Panc1 (cell line): ENCODE measurements at regions not wholly inside any gene's neighbourhood (a gene's known extent, or its start where the extent isn't known, plus 50 kb on each side); places are given as distances from the start of the nearest gene placed in this dataset.
"Not testable (repeated sequence)": the region's sequence is repeated elsewhere in the genome, so short reads cannot be mapped to it uniquely, and the experiment has no call there.

ENCODE experiments used
- ATAC-seq: fragments of 200-7000 bp; cut with Tn5 transposase; 2 replicates; pipeline ENCODE4 v1.9.1; 2020; ENCODE audit warnings: mild to moderate bottlenecking, moderate library complexity
- BruUV-seq: library from RNA; stranded (reverse); fragments of 400-500 nt; replicated peaks from 2 replicates; lab custom pipeline; 2021; lab: Mats Ljungman, UMichigan
- CTCF ChIA-PET: fragments of 300-600 bp; sonication (Branson Sonifier 250); formaldehyde crosslinking; loops from one replicate; lab custom pipeline; 2022; ENCODE audit warnings: antibody characterized with exemption; lab: Charles Lee
- POLR2A ChIA-PET: fragments of 300-600 bp; sonication (Branson Sonifier 250); formaldehyde crosslinking; loops from one replicate; lab custom pipeline; 2022; ENCODE audit warnings: antibody characterized with exemption; lab: Charles Lee
- DNase-seq: peaks from one replicate; pipeline ENCODE4 v3.0.0-alpha.2; 2010; ENCODE audit warnings: low read depth, low spot score
- H3K27ac ChIP-seq: 2 replicates; pipeline ENCODE4 v1.5.1; 2011; ENCODE audit warnings: mild to moderate bottlenecking, low read length, inconsistent platforms
- H3K27me3 ChIP-seq: fragments of 200-500 bp; sonication (Bioruptor generic); 2 replicates; pipeline ENCODE4 v1.6.0; 2014; ENCODE audit warnings: low read length, inconsistent platforms; ENCODE audit not compliant: control insufficient read depth, insufficient read depth
- H3K36me3 ChIP-seq: fragments of 200-500 bp; sonication (Bioruptor generic); 2 replicates; pipeline ENCODE4 v1.5.1; 2014; ENCODE audit warnings: inconsistent platforms, mild to moderate bottlenecking, low read length, moderate library complexity; ENCODE audit not compliant: control insufficient read depth, insufficient read depth
- H3K4me1 ChIP-seq: 2 replicates; pipeline ENCODE4 v1.5.1; 2011; ENCODE audit warnings: inconsistent platforms, mild to moderate bottlenecking, low read length, moderate library complexity; ENCODE audit not compliant: control insufficient read depth, insufficient read depth
- H3K4me3 ChIP-seq, 2 experiments: 2 replicates each; pipeline ENCODE4 v1.5.1; 2011 to 2012; ENCODE audit warnings: low read depth in 2 of 2, low read length in 2 of 2, mild to moderate bottlenecking in 2 of 2, inconsistent platforms in 1 of 2, moderate library complexity in 1 of 2
- H3K9me3 ChIP-seq: fragments of 200-500 bp; sonication (Bioruptor generic); 2 replicates; pipeline ENCODE4 v1.5.1; 2014; ENCODE audit warnings: low read depth, mild to moderate bottlenecking, inconsistent platforms, low read length, moderate library complexity; ENCODE audit not compliant: control insufficient read depth, insufficient read depth
- POLR2AphosphoS5 ChIP-seq: IDR thresholded peaks from 2 replicates; pipeline ENCODE4 v1.6.1; 2012; ENCODE audit warnings: mild to moderate bottlenecking, low read depth, low read length, moderate library complexity
- SIN3A ChIP-seq: IDR thresholded peaks from 2 replicates; pipeline ENCODE4 v1.6.1; 2012; ENCODE audit warnings: low read depth, mild to moderate bottlenecking, low read length, moderate library complexity, borderline replicate concordance; ENCODE audit not compliant: insufficient read depth
- TCF7L2 ChIP-seq: IDR thresholded peaks from 2 replicates; pipeline ENCODE4 v1.6.1; 2011; ENCODE audit warnings: mild to moderate bottlenecking, low read depth, low read length, inconsistent platforms
- in situ Hi-C: cut with HindIII; loops from 2 replicates; pipeline ENCODE4 v1.10.0; 2016; ENCODE audit warnings: low sequenced_read_pairs, low pct_unique_long_range_greater_than_20kb
- intact Hi-C: fragments of 100-400 bp; cut with micrococcal nuclease; formaldehyde crosslinking; loops from one replicate; pipeline ENCODE4 v1.10.0; 2022; ENCODE audit not compliant: unreplicated experiment
- TF ChIP-seq, protein P1 (sequence below), 2 experiments: IDR thresholded peaks; 2 replicates each; pipeline ENCODE4 v1.6.1; 2011 to 2012; ENCODE audit warnings: low read depth in 2 of 2, control low read depth in 1 of 2, low read length in 1 of 2, mild to moderate bottlenecking in 1 of 2, moderate library complexity in 1 of 2; ENCODE audit not compliant: insufficient read depth in 1 of 2
- TF ChIP-seq, protein P2 (sequence below): fragments of 450-650 bp; IDR thresholded peaks from 2 replicates; pipeline ENCODE4 v1.5.1; 2017; ENCODE audit warnings: mild to moderate bottlenecking

DNA sequence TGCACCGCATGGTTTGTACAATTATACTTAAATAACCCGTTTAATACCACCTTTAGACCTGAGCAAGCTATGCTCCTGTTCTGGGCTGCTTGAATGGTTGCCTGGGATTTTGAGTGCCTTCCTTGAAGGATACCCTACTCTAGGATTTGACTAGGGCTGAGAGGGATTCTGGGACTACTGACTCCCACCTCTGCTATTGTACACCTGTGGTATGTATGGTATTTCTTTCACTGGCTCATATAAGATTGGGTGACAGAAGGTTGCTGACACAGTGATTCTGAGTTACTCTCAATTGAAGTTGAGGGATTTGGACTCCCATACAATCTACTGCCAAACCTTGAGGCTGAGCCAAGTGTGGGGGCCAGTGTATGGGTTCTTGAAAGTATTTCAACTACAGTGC is 494.4 kb upstream of the SEMA3D start:
- POLR2A ChIA-PET = no interaction called here

DNA sequence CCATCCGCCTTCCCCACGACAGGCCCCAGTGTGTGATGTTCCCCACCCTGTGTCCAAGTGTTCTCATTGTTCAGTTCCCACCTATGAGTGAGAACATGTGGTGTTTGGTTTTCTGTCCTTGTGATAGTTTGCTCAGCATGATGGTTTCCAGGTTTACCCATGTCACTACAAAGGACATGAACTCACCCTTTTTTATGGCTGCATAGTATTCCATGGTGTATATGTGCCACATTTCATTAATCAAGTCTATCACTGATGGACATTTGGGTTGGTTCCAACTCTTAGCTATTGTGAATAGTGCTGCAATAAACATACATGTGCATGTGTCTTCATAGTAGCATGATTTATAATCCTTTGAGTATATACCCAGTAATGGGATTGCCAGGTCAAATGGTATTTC is 488.2 kb upstream of the SEMA3D start:
- DNase-seq, H3K27ac ChIP-seq, H3K36me3 ChIP-seq, BruUV-seq, H3K4me1 ChIP-seq, ATAC-seq, H3K9me3 ChIP-seq, H3K4me3 ChIP-seq, in situ Hi-C loops, POLR2A ChIA-PET, CTCF ChIA-PET, intact Hi-C loops, H3K27me3 ChIP-seq: not testable (repeated sequence)

More for the DNA sequence above, 494.4 kb upstream of the SEMA3D start:
- H3K9me3 ChIP-seq = no peaks in the 10 kb centered on the region
- CTCF ChIA-PET = no interaction called here
- BruUV-seq = no TSS peak
- TF ChIP-seq POLR2AphosphoS5 = no peak
- TF ChIP-seq SIN3A = no peak
- TF ChIP-seq, protein P1, sequence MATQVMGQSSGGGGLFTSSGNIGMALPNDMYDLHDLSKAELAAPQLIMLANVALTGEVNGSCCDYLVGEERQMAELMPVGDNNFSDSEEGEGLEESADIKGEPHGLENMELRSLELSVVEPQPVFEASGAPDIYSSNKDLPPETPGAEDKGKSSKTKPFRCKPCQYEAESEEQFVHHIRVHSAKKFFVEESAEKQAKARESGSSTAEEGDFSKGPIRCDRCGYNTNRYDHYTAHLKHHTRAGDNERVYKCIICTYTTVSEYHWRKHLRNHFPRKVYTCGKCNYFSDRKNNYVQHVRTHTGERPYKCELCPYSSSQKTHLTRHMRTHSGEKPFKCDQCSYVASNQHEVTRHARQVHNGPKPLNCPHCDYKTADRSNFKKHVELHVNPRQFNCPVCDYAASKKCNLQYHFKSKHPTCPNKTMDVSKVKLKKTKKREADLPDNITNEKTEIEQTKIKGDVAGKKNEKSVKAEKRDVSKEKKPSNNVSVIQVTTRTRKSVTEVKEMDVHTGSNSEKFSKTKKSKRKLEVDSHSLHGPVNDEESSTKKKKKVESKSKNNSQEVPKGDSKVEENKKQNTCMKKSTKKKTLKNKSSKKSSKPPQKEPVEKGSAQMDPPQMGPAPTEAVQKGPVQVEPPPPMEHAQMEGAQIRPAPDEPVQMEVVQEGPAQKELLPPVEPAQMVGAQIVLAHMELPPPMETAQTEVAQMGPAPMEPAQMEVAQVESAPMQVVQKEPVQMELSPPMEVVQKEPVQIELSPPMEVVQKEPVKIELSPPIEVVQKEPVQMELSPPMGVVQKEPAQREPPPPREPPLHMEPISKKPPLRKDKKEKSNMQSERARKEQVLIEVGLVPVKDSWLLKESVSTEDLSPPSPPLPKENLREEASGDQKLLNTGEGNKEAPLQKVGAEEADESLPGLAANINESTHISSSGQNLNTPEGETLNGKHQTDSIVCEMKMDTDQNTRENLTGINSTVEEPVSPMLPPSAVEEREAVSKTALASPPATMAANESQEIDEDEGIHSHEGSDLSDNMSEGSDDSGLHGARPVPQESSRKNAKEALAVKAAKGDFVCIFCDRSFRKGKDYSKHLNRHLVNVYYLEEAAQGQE (IDR thresholded peaks at IDR 0.05; ENCODE audit: insufficient read depth in 1 of 2, low read depth in 2 of 2, low read length in 1 of 2) = no peak
- TF ChIP-seq, protein P2, sequence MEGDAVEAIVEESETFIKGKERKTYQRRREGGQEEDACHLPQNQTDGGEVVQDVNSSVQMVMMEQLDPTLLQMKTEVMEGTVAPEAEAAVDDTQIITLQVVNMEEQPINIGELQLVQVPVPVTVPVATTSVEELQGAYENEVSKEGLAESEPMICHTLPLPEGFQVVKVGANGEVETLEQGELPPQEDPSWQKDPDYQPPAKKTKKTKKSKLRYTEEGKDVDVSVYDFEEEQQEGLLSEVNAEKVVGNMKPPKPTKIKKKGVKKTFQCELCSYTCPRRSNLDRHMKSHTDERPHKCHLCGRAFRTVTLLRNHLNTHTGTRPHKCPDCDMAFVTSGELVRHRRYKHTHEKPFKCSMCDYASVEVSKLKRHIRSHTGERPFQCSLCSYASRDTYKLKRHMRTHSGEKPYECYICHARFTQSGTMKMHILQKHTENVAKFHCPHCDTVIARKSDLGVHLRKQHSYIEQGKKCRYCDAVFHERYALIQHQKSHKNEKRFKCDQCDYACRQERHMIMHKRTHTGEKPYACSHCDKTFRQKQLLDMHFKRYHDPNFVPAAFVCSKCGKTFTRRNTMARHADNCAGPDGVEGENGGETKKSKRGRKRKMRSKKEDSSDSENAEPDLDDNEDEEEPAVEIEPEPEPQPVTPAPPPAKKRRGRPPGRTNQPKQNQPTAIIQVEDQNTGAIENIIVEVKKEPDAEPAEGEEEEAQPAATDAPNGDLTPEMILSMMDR = no peak
- TF ChIP-seq TCF7L2 = no peak
- in situ Hi-C loops = no loop called here
- H3K27me3 ChIP-seq = no peaks in the 10 kb centered on the region
- no peaks in the 10 kb centered on the region for H3K4me1 ChIP-seq
- intact Hi-C loops = no loop called here
- no peak overlapping the region for H3K27ac ChIP-seq
- DNase-seq (no peak), ATAC-seq (no peak)
- H3K4me3 ChIP-seq = no peak overlapping the region
- no peaks in the 10 kb centered on the region for H3K36me3 ChIP-seq

DNA sequence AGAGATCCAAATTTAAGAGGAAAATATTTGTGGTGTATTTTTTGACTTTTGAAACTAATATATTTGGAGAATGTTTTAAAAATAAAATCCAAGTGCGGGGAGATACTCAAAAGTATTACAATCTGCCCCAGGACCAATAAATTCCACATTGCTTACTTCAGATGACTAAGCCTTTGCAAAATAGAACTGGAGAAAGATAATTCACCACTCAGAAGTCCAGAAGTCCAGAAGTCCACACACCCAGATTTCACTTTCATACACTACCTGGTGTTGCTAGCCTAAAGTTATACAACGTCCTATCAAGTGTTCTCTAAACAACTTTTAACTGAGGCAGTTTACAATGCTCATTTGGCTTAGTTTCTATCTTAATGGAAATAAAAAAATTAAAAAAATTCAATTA is 487.0 kb upstream of the SEMA3D start:
- Histone ChIP-seq H3K27ac (no peak overlapping the region), H3K36me3 (no peaks in the 10 kb centered on the region), H3K4me3 (no peak overlapping the region), H3K4me1 (no peaks in the 10 kb centered on the region), H3K27me3 (no peaks in the 10 kb centered on the region), H3K9me3 (no peaks in the 10 kb centered on the region)
- BruUV-seq = no TSS peak
- intact Hi-C loops (no loop called here), in situ Hi-C loops (no loop called here)
- no peak for DNase-seq
- CTCF ChIA-PET = no interaction called here
- ATAC-seq = no peak
- POLR2A ChIA-PET = no interaction called here
- TF ChIP-seq TCF7L2 = no peak
- TF ChIP-seq, protein P1 (IDR thresholded peaks at IDR 0.05; ENCODE audit: insufficient read depth in 1 of 2, low read depth in 2 of 2, low read length in 1 of 2) = no peak
- TF ChIP-seq, protein P2 = no peak
- TF ChIP-seq SIN3A = no peak
- no peak for TF ChIP-seq POLR2AphosphoS5
